Type B pancreatic cell (in vitro differentiated cells): ENCODE measurements at regions not wholly inside any gene's neighbourhood (a gene's known extent, or its start where the extent isn't known, plus 50 kb on each side); places are given as distances from the start of the nearest gene placed in this dataset.

Experiments used
- DNase-seq: peaks from one replicate; pipeline ENCODE4 v3.0.0; 2021; ENCODE audit warnings: mixed read lengths; ENCODE audit not compliant: unreplicated experiment; ENCODE audit errors: extremely low spot score
- H3K27ac Mint-ChIP-seq: 2 replicates; pipeline ENCODE4 v1.8.0; 2021; ENCODE audit warnings: mild to moderate bottlenecking, mixed read lengths
- H3K27me3 Mint-ChIP-seq: 2 replicates; pipeline ENCODE4 v1.8.0; 2021; ENCODE audit warnings: mixed read lengths
- H3K36me3 Mint-ChIP-seq: 2 replicates; pipeline ENCODE4 v1.8.0; 2021; ENCODE audit warnings: mixed read lengths
- H3K4me1 Mint-ChIP-seq: one replicate; pipeline ENCODE4 v1.8.0; 2021; ENCODE audit warnings: mixed read lengths; ENCODE audit not compliant: unreplicated experiment
- H3K4me3 Mint-ChIP-seq: 2 replicates; pipeline ENCODE4 v1.8.0; 2021; ENCODE audit warnings: mild to moderate bottlenecking, mixed read lengths
- H3K9me3 Mint-ChIP-seq: 2 replicates; pipeline ENCODE4 v1.8.0; 2021; ENCODE audit warnings: mixed read lengths
- TF ChIP-seq, protein P1 (sequence below): fragments of 200-600 bp; sonication (generic); conservative IDR thresholded peaks from 2 replicates; pipeline ENCODE4 v1.5.0; 2021; ENCODE audit warnings: antibody characterized with exemption, mild to moderate bottlenecking

DNA sequence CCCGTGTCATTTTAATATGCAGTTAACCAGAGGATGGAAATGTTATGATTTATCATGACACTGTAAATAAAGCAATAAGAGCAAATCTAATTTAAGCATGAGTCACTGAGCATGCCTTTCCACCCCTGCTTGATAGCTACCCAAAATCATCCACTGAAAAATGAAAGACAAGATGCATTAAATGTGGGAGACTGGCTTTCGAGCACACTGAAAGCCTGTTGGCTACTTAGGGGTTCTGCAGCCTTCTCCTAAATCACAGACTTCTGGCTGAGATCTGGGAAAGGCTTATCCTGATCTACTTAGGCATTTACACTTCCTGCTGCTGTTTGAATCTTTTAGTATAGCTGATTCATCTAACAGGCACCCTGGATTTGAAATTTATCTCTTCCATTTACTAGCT, 778.3 kb upstream of the CDH7 start:
- DNase-seq: no peak
- Mint-ChIP-seq H3K27ac (no peak overlapping the region), H3K27me3 (no peaks in the 10 kb centered on the region), H3K9me3 (no peaks in the 10 kb centered on the region), H3K4me3 (no peak overlapping the region), H3K36me3 (no peaks in the 10 kb centered on the region), H3K4me1 (no peaks in the 10 kb centered on the region)
- TF ChIP-seq, protein P1, sequence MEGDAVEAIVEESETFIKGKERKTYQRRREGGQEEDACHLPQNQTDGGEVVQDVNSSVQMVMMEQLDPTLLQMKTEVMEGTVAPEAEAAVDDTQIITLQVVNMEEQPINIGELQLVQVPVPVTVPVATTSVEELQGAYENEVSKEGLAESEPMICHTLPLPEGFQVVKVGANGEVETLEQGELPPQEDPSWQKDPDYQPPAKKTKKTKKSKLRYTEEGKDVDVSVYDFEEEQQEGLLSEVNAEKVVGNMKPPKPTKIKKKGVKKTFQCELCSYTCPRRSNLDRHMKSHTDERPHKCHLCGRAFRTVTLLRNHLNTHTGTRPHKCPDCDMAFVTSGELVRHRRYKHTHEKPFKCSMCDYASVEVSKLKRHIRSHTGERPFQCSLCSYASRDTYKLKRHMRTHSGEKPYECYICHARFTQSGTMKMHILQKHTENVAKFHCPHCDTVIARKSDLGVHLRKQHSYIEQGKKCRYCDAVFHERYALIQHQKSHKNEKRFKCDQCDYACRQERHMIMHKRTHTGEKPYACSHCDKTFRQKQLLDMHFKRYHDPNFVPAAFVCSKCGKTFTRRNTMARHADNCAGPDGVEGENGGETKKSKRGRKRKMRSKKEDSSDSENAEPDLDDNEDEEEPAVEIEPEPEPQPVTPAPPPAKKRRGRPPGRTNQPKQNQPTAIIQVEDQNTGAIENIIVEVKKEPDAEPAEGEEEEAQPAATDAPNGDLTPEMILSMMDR: peak; percentile 14

DNA sequence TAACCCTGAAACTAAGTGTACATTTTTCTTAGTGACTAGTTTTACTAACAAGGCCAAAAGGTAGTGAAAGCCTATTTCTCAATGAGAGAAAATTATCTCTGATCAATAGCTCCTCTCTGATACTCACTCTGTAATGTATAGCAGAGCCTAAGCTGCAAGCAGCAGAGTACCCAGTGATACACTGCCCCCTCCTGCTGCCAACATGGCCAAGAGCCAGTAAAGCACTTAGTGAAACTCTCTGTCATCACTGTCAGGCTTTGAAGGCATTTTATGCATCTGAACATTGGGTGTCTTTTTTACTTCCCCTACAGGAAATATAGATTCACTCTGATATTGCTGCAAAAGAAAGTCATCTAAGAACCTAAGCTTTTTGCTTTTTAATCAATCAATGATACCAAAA, 784.1 kb upstream of the CDH7 start:
- Mint-ChIP-seq H3K27ac (no peak overlapping the region), H3K9me3 (no peaks in the 10 kb centered on the region), H3K4me1 (peaks cover 7% of the 10 kb centered on the region), H3K4me3 (no peak overlapping the region), H3K36me3 (no peaks in the 10 kb centered on the region), H3K27me3 (no peaks in the 10 kb centered on the region)
- no peak for DNase-seq
- TF ChIP-seq, protein P1: peak; percentile 17

DNA sequence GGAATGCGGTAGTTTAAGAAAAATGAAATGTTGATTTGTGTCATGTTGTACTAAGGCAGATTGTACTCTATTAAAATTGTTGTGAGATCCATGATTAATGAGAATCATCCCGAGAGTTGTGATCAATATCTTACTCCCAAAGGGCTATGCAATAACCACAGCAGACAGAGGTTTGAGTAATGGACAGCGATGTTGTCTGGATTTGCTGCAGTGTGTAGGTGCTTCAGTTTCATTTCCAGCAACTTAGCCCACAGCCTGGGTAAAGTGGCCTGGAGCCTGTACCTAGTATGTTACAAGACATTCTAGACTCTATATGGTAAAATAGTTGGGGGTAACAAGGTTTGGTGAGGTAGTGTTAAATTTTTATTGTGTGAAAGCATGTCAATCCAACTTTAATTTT, 794.3 kb upstream of the CDH7 start:
- TF ChIP-seq, protein P1: no peak
- H3K4me1 Mint-ChIP-seq: no peaks in the 10 kb centered on the region
- DNase-seq: no peak
- no peaks in the 10 kb centered on the region for H3K9me3 Mint-ChIP-seq
- no peaks in the 10 kb centered on the region for H3K36me3 Mint-ChIP-seq
- no peak overlapping the region for H3K27ac Mint-ChIP-seq
- H3K4me3 Mint-ChIP-seq: no peak overlapping the region
- H3K27me3 Mint-ChIP-seq: no peaks in the 10 kb centered on the region

DNA sequence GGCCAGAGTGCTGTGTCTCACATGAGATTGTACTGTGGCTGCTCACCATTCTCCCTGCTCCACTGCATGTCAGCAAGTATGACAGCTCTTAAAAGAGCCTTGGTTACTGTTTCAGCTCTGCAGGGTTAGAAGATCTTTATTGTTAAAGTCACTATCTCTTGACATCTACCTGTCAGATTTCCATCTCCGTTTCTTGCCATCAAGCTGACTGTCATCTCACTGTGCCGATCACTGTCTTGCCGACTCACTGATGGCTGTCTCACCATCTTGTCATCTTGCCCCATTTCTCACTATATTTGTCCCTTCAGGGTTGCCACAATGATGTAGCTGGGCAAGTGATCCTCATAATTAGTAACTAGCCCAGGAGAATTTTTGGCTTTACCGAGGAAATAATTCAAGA, 800.9 kb upstream of the CDH7 start:
- H3K27me3 Mint-ChIP-seq: no peaks in the 10 kb centered on the region
- TF ChIP-seq, protein P1: no peak
- DNase-seq: no peak
- no peak overlapping the region for H3K27ac Mint-ChIP-seq
- H3K4me3 Mint-ChIP-seq: no peak overlapping the region
- H3K36me3 Mint-ChIP-seq: peaks cover 6% of the 10 kb centered on the region
- H3K9me3 Mint-ChIP-seq: peaks cover 8% of the 10 kb centered on the region
- no peaks in the 10 kb centered on the region for H3K4me1 Mint-ChIP-seq

DNA sequence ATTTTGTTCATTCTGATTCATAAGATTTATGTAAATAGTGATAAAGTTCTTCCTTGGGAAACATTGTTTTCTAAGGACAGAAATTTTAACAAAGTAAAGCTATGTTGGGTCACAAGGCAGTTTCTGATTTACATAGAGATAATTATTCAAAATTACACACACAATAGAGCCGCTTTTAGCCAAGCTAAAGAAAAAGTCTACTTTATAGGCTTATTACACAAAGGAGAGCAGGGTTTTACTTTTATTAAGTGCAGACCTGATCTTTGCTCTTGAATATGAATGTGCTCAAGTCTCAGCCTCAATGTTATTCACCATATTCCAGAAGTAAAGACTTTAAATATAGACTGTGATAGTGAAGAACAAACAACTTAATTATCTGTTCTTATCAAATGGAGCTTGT, 787.8 kb upstream of the LINC00305 start:
- Mint-ChIP-seq H3K27ac (no peak overlapping the region), H3K9me3 (no peaks in the 10 kb centered on the region), H3K4me3 (no peak overlapping the region), H3K4me1 (no peaks in the 10 kb centered on the region), H3K36me3 (no peaks in the 10 kb centered on the region), H3K27me3 (no peaks in the 10 kb centered on the region)
- no peak for DNase-seq
- TF ChIP-seq, protein P1: no peak

- TF ChIP-seq, protein P1: no peak
Measured at GRCh38 chr18:64929036-64929435, 780.1 kb upstream of the LINC00305 start.

More at GRCh38 chr18:64929036-64929435, 780.1 kb upstream of the LINC00305 start:
- Mint-ChIP-seq H3K36me3 (no peaks in the 10 kb centered on the region), H3K4me3 (no peak overlapping the region), H3K4me1 (no peaks in the 10 kb centered on the region), H3K27ac (no peak overlapping the region), H3K9me3 (no peaks in the 10 kb centered on the region), H3K27me3 (no peaks in the 10 kb centered on the region)
- no peak for DNase-seq
